ENCODE measurements at regions not wholly inside any gene's neighbourhood (a gene's known extent, or its start where the extent isn't known, plus 50 kb on each side); places are given as distances from the start of the nearest gene placed in this dataset.
"Not testable (repeated sequence)": the region's sequence is repeated elsewhere in the genome, so short reads cannot be mapped to it uniquely, and the experiment has no call there.

DNA sequence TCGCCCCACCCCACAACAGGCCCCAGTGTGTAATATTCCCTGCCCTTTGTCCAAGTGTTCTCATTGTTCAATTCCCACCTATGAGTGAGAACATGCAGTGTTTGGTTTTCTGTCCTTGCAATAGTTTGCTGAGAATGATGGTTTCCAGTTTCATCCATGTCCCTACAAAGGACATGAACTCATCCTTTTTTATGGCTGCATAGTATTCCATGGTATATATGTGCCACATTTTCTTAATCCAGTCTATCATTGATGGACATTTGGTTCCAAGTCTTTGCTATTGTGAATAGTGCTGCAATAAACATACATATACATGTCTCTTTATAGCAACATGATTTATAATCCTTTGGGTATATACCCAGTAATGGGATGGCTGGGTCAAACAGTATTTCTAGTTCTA is 132.7 kb downstream of the SNX10 start:
- DNase-seq, result not testable (repeated sequence)

DNA sequence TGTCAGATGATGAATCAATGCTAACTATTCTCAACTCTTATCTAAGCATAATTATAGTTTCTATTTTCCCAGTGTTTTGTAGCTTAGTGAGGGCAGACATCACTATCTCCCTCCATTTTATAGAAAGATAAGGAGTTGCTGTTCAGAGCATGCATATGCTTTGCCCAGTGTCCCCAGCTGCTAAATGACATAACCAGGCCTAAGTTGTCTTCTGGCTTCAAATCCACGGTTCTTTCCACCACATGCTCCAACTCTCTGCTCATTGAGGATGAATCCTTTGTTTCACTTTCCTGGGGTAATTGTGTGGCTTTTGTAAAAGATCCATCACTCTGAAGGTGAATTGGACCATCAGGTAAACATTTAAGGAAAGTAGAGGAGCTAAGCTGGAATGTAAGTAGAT is 134.0 kb downstream of the SNX10 start:
- no peak for DNase-seq

- no peak for DNase-seq
These were observed 134.4 kb downstream of the SNX10 start for GRCh38 chr7:26426096-26426495.

DNA sequence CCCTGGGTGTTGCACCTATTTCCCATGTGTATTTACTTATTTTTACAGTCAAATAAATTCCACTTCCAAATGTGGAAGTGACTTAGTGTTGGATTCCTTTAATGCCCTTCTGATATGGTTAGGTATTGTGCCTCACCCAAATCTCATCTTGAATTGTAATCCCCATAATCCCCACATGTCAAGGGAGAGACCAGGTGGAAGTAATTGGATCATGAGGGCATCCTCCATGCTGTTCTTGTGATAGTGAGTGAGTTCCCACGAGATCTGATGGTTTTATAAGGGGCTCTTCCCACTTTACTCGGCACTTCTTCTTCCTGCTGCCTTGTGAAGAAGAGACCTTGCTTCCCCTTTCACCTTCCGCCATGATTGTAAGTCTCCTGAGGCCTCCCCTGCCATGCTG is 136.9 kb downstream of the SNX10 start:
- DNase-seq, result no peak

DNA sequence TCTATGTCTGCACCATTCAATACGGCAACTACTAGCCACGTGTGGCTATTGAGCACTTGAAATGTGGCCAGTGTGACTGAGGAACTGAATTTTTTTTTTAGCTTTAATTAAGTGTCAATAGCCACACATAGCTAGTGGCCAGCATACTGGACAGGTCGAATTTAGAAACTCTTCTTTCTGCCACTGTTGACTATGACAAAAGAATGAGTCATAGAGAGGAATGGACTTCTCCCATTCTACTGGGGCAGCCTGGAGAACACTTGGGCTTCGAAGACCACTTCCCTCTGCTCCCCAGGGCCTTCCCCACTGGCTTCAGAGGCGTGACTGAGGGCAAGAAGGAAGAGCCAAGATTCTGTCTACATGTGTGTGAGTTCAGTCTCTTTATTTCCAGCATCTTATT is 137.5 kb downstream of the SNX10 start:
- no peak for DNase-seq

GRCh38 chr7:26434974-26435373 is 143.3 kb downstream of the SNX10 start:
- no peak for DNase-seq

DNA sequence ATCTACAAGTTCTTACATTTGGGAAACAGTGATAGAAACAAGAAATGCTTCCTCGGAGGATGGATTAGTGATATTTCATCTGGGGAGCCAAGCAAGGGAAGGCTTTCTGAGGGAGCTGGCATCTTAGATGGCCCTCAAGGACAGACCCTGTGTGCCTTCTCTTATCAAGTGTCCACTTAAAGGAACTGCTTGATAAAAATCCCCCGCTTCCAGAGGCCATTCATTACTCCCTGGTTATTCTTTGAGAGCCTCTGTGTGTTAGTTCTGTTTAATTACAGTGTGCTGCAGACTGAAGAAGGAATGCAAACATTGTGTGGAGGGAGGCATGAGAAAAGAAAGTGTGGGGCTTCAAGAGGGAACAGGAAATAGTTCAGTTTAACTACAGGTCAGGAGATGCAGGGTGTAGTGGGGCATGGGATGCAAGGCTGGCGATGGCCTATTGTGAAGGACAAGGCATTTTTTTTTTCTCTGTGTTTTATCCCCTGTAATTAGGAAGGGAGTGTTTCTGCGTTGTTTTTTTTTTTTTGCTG is 145.4 kb downstream of the SNX10 start:
- no peak for DNase-seq

DNA sequence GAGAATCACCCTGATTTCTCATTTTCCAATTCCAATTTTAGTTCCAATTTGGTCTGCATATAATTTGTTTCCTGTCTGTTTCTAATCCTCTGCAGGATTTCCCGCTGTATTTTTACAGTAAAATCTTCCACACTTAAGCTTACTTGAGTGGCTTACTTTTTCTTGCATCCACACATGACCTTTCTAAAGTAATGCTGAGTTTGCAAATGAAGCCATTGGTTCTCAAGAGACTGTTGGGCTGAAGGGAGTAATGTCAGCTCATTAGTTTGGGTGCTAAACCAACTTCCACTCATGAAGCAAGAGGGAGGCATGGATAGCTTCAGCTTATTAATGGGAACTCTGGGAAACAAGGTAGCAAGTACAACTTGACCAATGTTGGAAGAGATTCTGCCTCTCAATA is 146.4 kb downstream of the SNX10 start:
- DNase-seq, result no peak

GRCh38 chr7:26439521-26440232 is 148.0 kb downstream of the SNX10 start:
- DNase-seq, result no peak

DNA sequence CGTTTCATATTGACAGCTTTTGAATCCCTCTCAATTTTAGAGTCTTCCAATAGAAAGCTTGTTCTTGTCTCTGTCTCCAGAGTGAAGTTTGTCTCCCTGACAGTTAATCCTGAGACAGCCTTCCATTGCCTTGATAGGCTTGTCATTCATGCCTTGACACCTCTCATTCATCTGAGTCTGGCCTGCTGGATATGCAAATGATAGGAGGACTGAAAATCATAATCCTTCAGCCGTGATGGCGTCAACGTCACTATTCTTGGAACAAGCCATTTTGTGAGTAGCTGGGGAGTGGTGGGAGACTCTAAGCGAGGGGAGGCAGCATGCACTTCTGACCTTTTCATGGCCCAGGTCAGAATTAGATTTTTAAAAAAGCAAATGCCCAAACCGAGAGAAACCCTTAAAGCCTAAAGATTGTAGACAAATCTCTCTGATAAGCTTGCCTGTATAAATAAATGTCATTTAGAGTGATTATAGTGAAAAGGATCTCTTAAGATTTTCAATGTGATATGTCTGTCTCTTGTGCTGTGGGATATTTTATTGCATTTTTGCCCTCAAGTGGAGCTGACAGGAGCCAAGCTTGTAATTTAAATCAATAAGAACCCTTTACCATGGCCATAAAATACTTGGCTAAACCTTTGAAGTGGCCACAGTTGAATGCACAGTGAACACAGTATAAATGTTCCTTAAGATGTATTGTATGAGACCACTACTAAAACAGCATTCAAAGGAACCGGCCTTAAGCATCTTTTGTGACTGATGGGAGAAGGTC is 148.8 kb downstream of the SNX10 start:
- DNase-seq, result peak; percentile 26

- no peak for DNase-seq
These were observed 149.4 kb downstream of the SNX10 start for GRCh38 chr7:26441002-26441521.

DNA sequence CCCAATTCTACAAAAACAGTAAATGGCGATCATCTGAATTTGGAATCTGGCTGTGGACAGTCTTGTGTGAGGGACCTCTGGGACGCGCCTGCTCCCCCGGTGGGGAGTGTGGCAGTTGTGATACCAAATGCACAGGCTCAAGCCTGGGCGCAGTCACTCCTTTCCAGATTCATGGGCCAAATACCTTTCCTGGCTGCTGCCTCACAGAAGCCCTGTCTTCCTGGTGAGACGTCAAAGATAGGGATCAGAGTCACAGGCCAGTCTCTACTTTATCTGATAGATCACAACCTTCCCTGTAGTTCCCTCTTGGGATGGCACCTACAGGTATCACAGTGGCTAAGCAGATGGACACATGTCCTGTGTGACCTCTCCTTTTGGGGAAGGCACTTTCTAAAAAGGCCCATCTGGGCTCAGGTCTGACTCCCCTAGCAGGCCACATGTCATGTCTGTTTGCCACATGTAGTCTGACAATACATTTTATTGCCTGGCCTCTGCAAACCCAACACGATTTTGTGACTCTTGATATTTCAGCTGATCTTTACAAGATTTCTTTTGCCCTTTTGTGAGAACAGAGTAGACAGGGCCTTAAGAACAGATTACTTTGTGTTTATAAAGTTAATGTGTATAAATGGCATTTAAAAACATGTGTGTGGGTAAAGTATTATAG is 150.1 kb downstream of the SNX10 start:
- no peak for DNase-seq

DNA sequence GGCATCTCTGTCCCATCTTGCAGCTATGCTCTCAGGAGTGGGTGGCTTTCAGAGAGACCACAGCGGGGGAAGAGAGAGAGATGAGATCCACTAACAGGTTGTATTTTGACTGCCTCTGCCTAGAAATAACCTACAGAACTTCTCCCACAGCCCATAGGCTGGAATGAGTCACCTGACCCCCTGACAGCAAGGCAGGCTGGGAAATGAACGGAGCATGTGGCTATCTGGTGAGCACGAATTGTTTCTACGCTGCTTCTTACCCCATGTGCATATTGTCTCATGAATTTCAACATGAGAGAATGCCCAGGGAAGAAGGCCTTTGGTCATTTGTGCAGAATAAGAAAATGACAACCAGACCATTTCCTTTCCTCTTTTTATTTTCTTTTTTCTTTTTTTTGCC is 151.3 kb downstream of the SNX10 start:
- DNase-seq, result no peak

- no peak for DNase-seq
These were observed 152.1 kb downstream of the SNX10 start for GRCh38 chr7:26443751-26444150.

GRCh38 chr7:26444555-26444954 is 152.9 kb downstream of the SNX10 start:
- no peak for DNase-seq

- DNase-seq, result no peak
These were observed 155.5 kb downstream of the SNX10 start for GRCh38 chr7:26447116-26447515.

DNA sequence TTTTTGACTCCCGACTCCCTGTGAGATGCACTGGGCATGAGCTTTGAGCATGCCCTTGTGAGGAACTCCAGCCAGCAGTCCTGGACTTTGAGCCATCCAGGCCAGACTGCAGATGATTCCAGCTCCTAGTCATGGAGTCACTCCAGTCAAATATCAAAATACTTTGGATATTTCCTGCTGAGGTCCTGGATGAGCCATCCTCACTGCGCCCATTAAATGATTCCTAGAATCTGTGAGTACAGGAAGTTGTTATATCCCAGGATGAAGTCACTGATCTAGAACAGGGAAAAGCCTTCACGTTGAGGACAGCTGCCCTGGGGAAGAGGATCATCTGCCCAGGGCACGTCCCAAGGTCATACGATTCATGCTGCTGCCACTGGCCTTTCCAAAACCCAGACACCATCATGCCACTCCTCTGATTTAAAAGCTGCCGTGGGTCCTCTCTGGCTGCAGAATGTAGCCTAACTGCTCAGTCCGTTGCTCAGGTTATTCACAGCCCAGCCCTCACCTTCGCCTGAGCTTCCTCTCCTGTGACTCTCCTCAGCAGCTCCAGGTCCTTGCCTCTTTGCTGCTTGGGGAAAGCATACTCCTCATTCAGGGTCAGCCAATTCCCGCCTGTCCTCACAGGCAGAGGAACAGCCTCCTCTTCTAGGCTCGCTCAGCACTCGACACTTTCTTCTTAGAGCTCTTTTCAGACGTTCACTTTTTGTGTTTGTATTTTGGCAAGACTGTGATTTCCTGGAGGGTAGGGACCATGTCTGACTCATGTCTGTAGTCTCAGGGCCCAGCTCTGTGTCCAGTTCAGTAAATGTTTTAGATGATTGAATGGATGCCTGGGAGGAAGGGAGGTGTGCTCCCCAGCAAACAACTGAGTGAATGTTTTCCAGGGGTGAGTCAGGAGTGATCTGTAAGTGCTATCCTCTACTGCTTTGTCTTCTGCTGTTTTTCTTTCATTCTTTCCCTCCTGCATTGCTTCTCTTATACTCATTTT is 157.8 kb downstream of the SNX10 start:
- no peak for DNase-seq

GRCh38 chr7:26451997-26452396 is 160.3 kb downstream of the SNX10 start:
- DNase-seq, result no peak

DNA sequence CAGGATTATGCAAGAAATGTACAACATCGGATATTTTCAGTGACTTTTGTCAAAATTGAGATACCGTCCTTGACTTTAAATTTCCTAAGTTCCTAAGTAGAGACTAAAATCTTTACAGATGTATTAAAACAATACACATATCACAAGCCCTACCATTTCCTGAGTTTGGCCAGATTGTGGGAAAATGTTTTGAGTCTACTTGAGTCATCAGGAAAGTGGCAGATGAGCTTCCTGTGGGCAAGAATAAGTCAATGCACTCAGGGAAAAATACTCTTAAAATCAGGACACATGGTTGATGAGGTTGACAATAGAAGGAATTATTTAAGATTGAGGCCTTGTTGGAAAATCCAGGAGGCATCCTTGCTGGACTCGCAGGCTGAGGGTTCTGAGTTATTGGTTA is 162.5 kb downstream of the SNX10 start:
- no peak for DNase-seq

DNA sequence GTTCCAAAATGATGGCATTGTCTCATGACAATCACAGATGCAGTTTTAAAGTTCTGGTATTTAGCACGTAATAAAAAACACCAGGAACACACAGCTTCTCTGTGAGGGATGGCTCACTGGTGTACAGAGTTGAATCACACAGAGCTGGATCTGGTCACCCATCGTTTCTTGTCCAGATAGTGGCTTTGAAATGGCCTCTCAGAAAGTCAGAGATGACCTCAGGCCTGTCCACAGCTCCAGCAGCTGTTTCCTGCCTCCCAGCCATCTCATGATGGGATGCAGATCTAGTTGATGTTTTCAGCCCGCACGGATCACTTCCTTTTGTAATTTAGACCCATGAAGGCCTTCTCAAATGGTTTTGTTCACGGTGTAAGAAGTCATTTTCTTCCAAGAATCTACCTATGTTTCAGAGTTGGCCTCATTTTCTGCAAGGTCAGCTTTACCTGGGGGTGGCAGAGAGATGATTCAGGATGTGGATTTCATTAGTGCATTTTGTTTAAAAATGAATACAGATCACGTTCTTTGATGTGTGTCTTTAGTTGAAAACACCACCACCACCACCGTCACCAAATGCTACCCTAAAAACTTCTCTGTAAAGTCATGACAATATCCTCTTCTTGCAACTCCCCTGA is 166.2 kb downstream of the SNX10 start:
- no peak for DNase-seq

- no peak for DNase-seq
These were observed 166.9 kb downstream of the SNX10 start for GRCh38 chr7:26458466-26459145.
